Myocyte (in vitro differentiated cells): ENCODE measurements at regions not wholly inside any gene's neighbourhood (a gene's known extent, or its start where the extent isn't known, plus 50 kb on each side); places are given as distances from the start of the nearest gene placed in this dataset.

Source experiments
- DNase-seq: peaks from one replicate; pipeline ENCODE4 v3.0.0-alpha.2; 2012; ENCODE audit warnings: low read depth

GRCh38 chr13:93118081-93118615, 108.5 kb upstream of the GPC6 start:
- peak; percentile 96 for DNase-seq

- no peak for DNase-seq
These were observed 85.7 kb upstream of the GPC6 start for GRCh38 chr13:93140912-93141311.

- no peak for DNase-seq
These were observed 82.6 kb upstream of the GPC6 start for GRCh38 chr13:93144031-93144430.

- DNase-seq: no peak
These were observed 81.4 kb upstream of the GPC6 start for GRCh38 chr13:93145199-93145598.

- peak; percentile 48 for DNase-seq
These were observed 79.9 kb upstream of the GPC6 start for GRCh38 chr13:93146584-93147297.

- DNase-seq: no peak
These were observed 79.3 kb upstream of the GPC6 start for GRCh38 chr13:93147298-93147645.

GRCh38 chr13:93147946-93148345, 78.7 kb upstream of the GPC6 start:
- no peak for DNase-seq

GRCh38 chr13:93151277-93151676, 75.3 kb upstream of the GPC6 start:
- DNase-seq: peak; percentile 37

- DNase-seq: no peak
These were observed 68.0 kb upstream of the GPC6 start for GRCh38 chr13:93158565-93158964.

GRCh38 chr13:93169980-93170379, 56.6 kb upstream of the GPC6 start:
- peak; percentile 70 for DNase-seq

- DNase-seq: no peak
These were observed 54.5 kb upstream of the GPC6 start for GRCh38 chr13:93172109-93172508.

- peak; percentile 13 for DNase-seq
These were observed 53.0 kb upstream of the GPC6 start for GRCh38 chr13:93173654-93174053.

GRCh38 chr13:93174260-93174659, 52.3 kb upstream of the GPC6 start:
- no peak for DNase-seq
